H1 (cell line): ENCODE measurements at regions not wholly inside any gene's neighbourhood (a gene's known extent, or its start where the extent isn't known, plus 50 kb on each side); places are given as distances from the start of the nearest gene placed in this dataset.

ENCODE experiments used
- CTCF ChIA-PET: fragments of 300-600 bp; sonication (Branson Sonifier 250); formaldehyde crosslinking; loops from one replicate; lab custom pipeline; 2021; ENCODE audit not compliant: partially characterized antibody; lab: Charles Lee
- POLR2A ChIA-PET: fragments of 300-600 bp; sonication (Branson Sonifier 250); formaldehyde crosslinking; loops from one replicate; lab custom pipeline; 2021; ENCODE audit warnings: inconsistent platforms; ENCODE audit not compliant: partially characterized antibody; lab: Charles Lee
- DNase-seq, 2 experiments: peaks; one replicate each; pipeline versions ENCODE4 v3.0.0 to v3.0.0-alpha.2; 2010 to 2022; ENCODE audit warnings: low spot score in 2 of 2, low read depth in 1 of 2, mixed read lengths in 1 of 2
- FAIRE-seq: peaks from 2 replicates; lab custom pipeline; 2011; peaks lifted over from hg19 to GRCh38; lab: Jason Lieb, UNC
- H2AFZ ChIP-seq: 2 replicates; pipeline ENCODE4 v1.8.1; 2012; ENCODE audit warnings: low read length, inconsistent platforms
- H2AK5ac ChIP-seq: 2 replicates; pipeline ENCODE4 v1.6.1; 2013; ENCODE audit warnings: low read depth, low read length
- H2BK120ac ChIP-seq: replicated peaks from 2 replicates; pipeline ENCODE3; 2013; ENCODE audit warnings: low read depth, low read length, inconsistent platforms
- H2BK12ac ChIP-seq: 2 replicates; pipeline ENCODE4 v1.6.1; 2013; ENCODE audit warnings: low read depth, low read length
- H2BK15ac ChIP-seq: 2 replicates; pipeline ENCODE4 v1.6.1; 2013; ENCODE audit warnings: low read length
- H2BK20ac ChIP-seq: 2 replicates; pipeline ENCODE4 v1.6.1; 2013; ENCODE audit warnings: low read length
- H2BK5ac ChIP-seq: 2 replicates; pipeline ENCODE4 v1.6.1; 2013; ENCODE audit warnings: low read depth, low read length
- H3K14ac ChIP-seq: 2 replicates; pipeline ENCODE4 v1.6.1; 2013; ENCODE audit warnings: inconsistent platforms; ENCODE audit not compliant: insufficient read length
- H3K18ac ChIP-seq: 2 replicates; pipeline ENCODE4 v1.6.1; 2013; ENCODE audit warnings: low read length; ENCODE audit errors: extremely low read depth
- H3K23ac ChIP-seq: 2 replicates; pipeline ENCODE4 v1.6.1; 2013; ENCODE audit warnings: inconsistent platforms; ENCODE audit not compliant: insufficient read length
- H3K23me2 ChIP-seq: 2 replicates; pipeline ENCODE4 v1.6.1; 2013; ENCODE audit warnings: low read depth, low read length
- H3K27ac ChIP-seq: 2 replicates; pipeline ENCODE4 v1.6.1; 2011; ENCODE audit warnings: low read depth, low read length, inconsistent platforms
- H3K27me3 ChIP-seq, 4 experiments: replicated peaks in 1 of 4; 1 replicate in 1 of 4; 2 replicates in 3 of 4; pipeline versions ENCODE4 v1.6.1 to v1.8.1; 2011 to 2013; ENCODE audit warnings: low read length in 3 of 4, mild to moderate bottlenecking in 3 of 4, inconsistent platforms in 2 of 4, mixed read lengths in 2 of 4, moderate library complexity in 1 of 4; ENCODE audit not compliant: control insufficient read depth in 3 of 4, insufficient read depth in 3 of 4; ENCODE audit errors: extremely low read depth in 1 of 4
- H3K36me3 ChIP-seq, 4 experiments: 2 replicates each; pipeline versions ENCODE4 v1.6.1 to v1.8.1; 2011 to 2013; ENCODE audit warnings: mild to moderate bottlenecking in 4 of 4, low read length in 3 of 4, moderate library complexity in 2 of 4, control low read depth in 1 of 4, inconsistent platforms in 1 of 4; ENCODE audit not compliant: insufficient read depth in 4 of 4, control insufficient read depth in 2 of 4
- H3K4ac ChIP-seq: replicated peaks from 2 replicates; pipeline ENCODE3; 2013; ENCODE audit warnings: low read length, low read depth, mixed read lengths, inconsistent platforms; ENCODE audit not compliant: insufficient read length
- H3K4me1 ChIP-seq, 4 experiments: replicated peaks in 1 of 4; 1 replicate in 1 of 4; 2 replicates in 3 of 4; pipeline versions ENCODE4 v1.6.1 to v1.8.1; 2011 to 2013; ENCODE audit warnings: low read length in 3 of 4, inconsistent platforms in 2 of 4, mixed read lengths in 1 of 4; ENCODE audit not compliant: insufficient read depth in 4 of 4, control insufficient read depth in 3 of 4
- H3K4me2 ChIP-seq, 2 experiments: 2 replicates each; pipeline versions ENCODE4 v1.6.1 to v1.8.1; 2011 to 2013; ENCODE audit warnings: low read depth in 2 of 2, low read length in 2 of 2, control low read depth in 1 of 2, inconsistent platforms in 1 of 2, mild to moderate bottlenecking in 1 of 2; ENCODE audit not compliant: insufficient read depth in 1 of 2
- H3K4me3 ChIP-seq, 4 experiments: fragments of 200-600, 300-600 bp in 1 of 4; sonication (generic), shearing (Covaris generic), sonication (Bioruptor Twin) in 1 of 4; 2 replicates each; pipeline versions ENCODE4 v1.5.1 to v1.8.1; 2011 to 2016; ENCODE audit warnings: low read length in 4 of 4, low read depth in 3 of 4, control low read depth in 2 of 4, inconsistent platforms in 2 of 4, mild to moderate bottlenecking in 2 of 4, mixed read lengths in 1 of 4, moderate library complexity in 1 of 4; ENCODE audit not compliant: insufficient read depth in 2 of 4; ENCODE audit errors: extremely low read depth in 1 of 4
- H3K56ac ChIP-seq: replicated peaks from 2 replicates; pipeline ENCODE3; 2013; ENCODE audit warnings: low read depth, mild to moderate bottlenecking, mixed read lengths, low read length, inconsistent platforms; ENCODE audit not compliant: insufficient read length
- H3K79me1 ChIP-seq: 2 replicates; pipeline ENCODE4 v1.6.1; 2013; ENCODE audit warnings: low read depth, low read length, control low read depth
- H3K79me2 ChIP-seq, 2 experiments: 2 replicates each; pipeline versions ENCODE4 v1.6.1 to v1.8.1; 2012 to 2013; ENCODE audit warnings: low read length in 2 of 2, mild to moderate bottlenecking in 2 of 2, inconsistent platforms in 1 of 2; ENCODE audit not compliant: insufficient read depth in 2 of 2, control insufficient read depth in 1 of 2
- H3K9ac ChIP-seq, 4 experiments: replicated peaks in 1 of 4; 1 replicate in 1 of 4; 2 replicates in 3 of 4; pipeline versions ENCODE4 v1.6.1 to v1.8.1; 2011 to 2013; ENCODE audit warnings: low read depth in 3 of 4, low read length in 3 of 4, control low read depth in 2 of 4, mild to moderate bottlenecking in 2 of 4, moderate library complexity in 2 of 4, inconsistent platforms in 1 of 4; ENCODE audit errors: extremely low read depth in 1 of 4
- H3K9me3 ChIP-seq, 2 experiments: 2 replicates each; pipeline versions ENCODE4 v1.6.1 to v1.8.1; 2012 to 2013; ENCODE audit warnings: mild to moderate bottlenecking in 2 of 2, moderate library complexity in 2 of 2, control low read depth in 1 of 2, inconsistent platforms in 1 of 2, low read depth in 1 of 2, low read length in 1 of 2, mixed read lengths in 1 of 2; ENCODE audit not compliant: insufficient read depth in 2 of 2
- H4K20me1 ChIP-seq, 2 experiments: replicated peaks in 1 of 2; 2 replicates each; pipeline versions ENCODE3 to v1.8.1; 2011 to 2013; ENCODE audit warnings: inconsistent platforms in 2 of 2, low read length in 2 of 2, mild to moderate bottlenecking in 1 of 2; ENCODE audit not compliant: insufficient read depth in 2 of 2, control insufficient read depth in 1 of 2
- H4K5ac ChIP-seq: 2 replicates; pipeline ENCODE4 v1.6.1; 2013; ENCODE audit warnings: low read length, low read depth, mixed read lengths, inconsistent platforms; ENCODE audit not compliant: insufficient read length
- H4K8ac ChIP-seq: 2 replicates; pipeline ENCODE4 v1.8.0; 2013; ENCODE audit warnings: mild to moderate bottlenecking, moderate library complexity, low read length, inconsistent platforms; ENCODE audit not compliant: insufficient read depth; ENCODE audit errors: extremely low read depth
- H4K91ac ChIP-seq: replicated peaks from 2 replicates; pipeline ENCODE3; 2013; ENCODE audit warnings: low read length, mixed read lengths, inconsistent platforms; ENCODE audit not compliant: insufficient read length
- ASH2L ChIP-seq: fragments of 200-600, 300-600 bp; sonication (generic); IDR thresholded peaks from one replicate; pipeline ENCODE4 v1.7.1; 2017; ENCODE audit warnings: low read length
- CREB1 ChIP-seq: IDR thresholded peaks from 2 replicates; pipeline ENCODE4 v1.6.1; 2012; ENCODE audit warnings: inconsistent platforms
- EGR1 ChIP-seq: IDR thresholded peaks from 2 replicates; pipeline ENCODE4 v1.6.1; 2011; ENCODE audit warnings: low read depth, low read length, borderline replicate concordance
- EP300 ChIP-seq, 2 experiments: IDR thresholded peaks; 1 replicate in 1 of 2; 2 replicates in 1 of 2; pipeline ENCODE4 v1.6.1; 2011 to 2012; ENCODE audit warnings: low read depth in 2 of 2, low read length in 2 of 2, mild to moderate bottlenecking in 2 of 2, borderline replicate concordance in 1 of 2, inconsistent platforms in 1 of 2, moderate library complexity in 1 of 2
- JUN ChIP-seq: IDR thresholded peaks from 2 replicates; pipeline ENCODE4 v1.6.1; 2011; ENCODE audit warnings: low read depth, mild to moderate bottlenecking, improper control_type of control experiment, low read length
- JUND ChIP-seq: IDR thresholded peaks from 2 replicates; pipeline ENCODE4 v1.6.1; 2011; ENCODE audit warnings: mild to moderate bottlenecking, improper control_type of control experiment, low read length
- KDM4A ChIP-seq: IDR thresholded peaks from one replicate; pipeline ENCODE4 v1.7.1; 2012; ENCODE audit warnings: low read depth, mild to moderate bottlenecking, moderate library complexity, low read length, inconsistent platforms; ENCODE audit not compliant: severe bottlenecking
- KDM5A ChIP-seq: fragments of 200-600 bp; IDR thresholded peaks from 2 replicates; pipeline ENCODE4 v1.7.1; 2012; ENCODE audit warnings: mild to moderate bottlenecking, low read length, inconsistent platforms, mixed read lengths
- POLR2AphosphoS5 ChIP-seq: IDR thresholded peaks from 2 replicates; pipeline ENCODE4 v1.6.1; 2011; ENCODE audit warnings: low read depth, low read length
- POU5F1 ChIP-seq: IDR thresholded peaks from 2 replicates; pipeline ENCODE4 v1.6.1; 2011; ENCODE audit warnings: low read depth, mild to moderate bottlenecking, low read length, moderate library complexity
- RXRA ChIP-seq: IDR thresholded peaks from 2 replicates; pipeline ENCODE4 v1.6.1; 2011; ENCODE audit warnings: low read depth, mild to moderate bottlenecking, low read length, moderate library complexity; ENCODE audit not compliant: insufficient read depth
- SIX5 ChIP-seq: IDR thresholded peaks from 2 replicates; pipeline ENCODE4 v1.6.1; 2011; ENCODE audit warnings: mild to moderate bottlenecking, low read depth, low read length
- YY1 ChIP-seq: IDR thresholded peaks from 2 replicates; pipeline ENCODE4 v1.6.1; 2011; ENCODE audit warnings: low read depth, mild to moderate bottlenecking, low read length
- WGBS, 2 experiments: shearing (Covaris generic) in 1 of 2; methylation state at CpG; one replicate each; pipeline versions ENCODE4 v1.1.6 to v1.1.7; 2013 to 2015; ENCODE audit warnings: low lambda C conversion rate in 2 of 2, mixed read lengths in 2 of 2, inconsistent platforms in 1 of 2, low coverage in 1 of 2, missing lambda C conversion rate in 1 of 2; ENCODE audit not compliant: insufficient replicate concordance in 2 of 2, insufficient coverage in 1 of 2, insufficient read length in 1 of 2; ENCODE audit errors: extremely low coverage in 1 of 2, missing lambda C conversion rate in 1 of 2; 5-methylcytosine and 5-hydroxymethylcytosine counted together
- TF ChIP-seq, protein P1 (sequence below), 3 experiments: IDR thresholded peaks; 1 replicate in 2 of 3; 2 replicates in 1 of 3; pipeline versions ENCODE4 v1.5.1 to v1.6.1; 2011; ENCODE audit warnings: low read length in 3 of 3, mild to moderate bottlenecking in 3 of 3, inconsistent platforms in 2 of 3, low read depth in 1 of 3, moderate library complexity in 1 of 3; ENCODE audit not compliant: insufficient read depth in 1 of 3; ENCODE audit errors: control extremely low read depth in 1 of 3

DNA sequence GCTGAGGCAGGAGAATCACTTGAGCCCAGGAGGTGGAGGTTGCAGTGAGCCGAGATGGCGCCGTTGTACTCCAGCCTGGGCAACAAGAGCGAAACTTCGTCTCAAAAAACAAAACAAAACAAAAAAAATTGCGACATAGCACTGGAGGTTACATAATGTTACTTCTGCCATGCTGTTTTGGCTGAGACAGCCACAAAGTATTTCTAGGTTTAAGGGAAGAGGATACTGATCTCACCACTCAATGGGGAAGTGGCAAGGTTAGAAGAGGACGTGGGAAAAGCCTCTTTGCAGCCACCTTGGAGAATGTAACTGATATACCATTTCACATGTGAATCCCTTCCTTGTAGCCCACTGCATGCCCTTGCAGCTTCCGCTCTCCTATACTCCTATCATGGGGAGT lies 131.2 kb upstream of the NLRP1 start:
- no peak for FAIRE-seq
- H3K23me2 ChIP-seq = no peaks in the 10 kb centered on the region
- no peak overlapping the region for H3K4ac ChIP-seq
- H3K36me3 ChIP-seq = no peaks in the 10 kb centered on the region
- H3K18ac ChIP-seq = no peak overlapping the region
- H3K23ac ChIP-seq = no peak overlapping the region
- H3K4me1 ChIP-seq = no peaks in the 10 kb centered on the region
- H3K79me2 ChIP-seq = no peaks in the 10 kb centered on the region
- H2AFZ ChIP-seq = no peak overlapping the region
- H3K9me3 ChIP-seq = no peaks in the 10 kb centered on the region
- ChIA-PET POLR2A (no interaction called here), CTCF (interaction anchor here (3.0 kb wide), 1 partner anchor 10 kb away, joined by 14 read pairs; no protein-coding TSS in a partner anchor)
- H2BK120ac ChIP-seq = no peak overlapping the region
- no peak overlapping the region for H4K91ac ChIP-seq
- H3K56ac ChIP-seq = no peak overlapping the region
- no peak overlapping the region for H3K9ac ChIP-seq
- H3K14ac ChIP-seq = no peak overlapping the region
- no peak overlapping the region for H3K4me2 ChIP-seq
- H2BK5ac ChIP-seq = no peak overlapping the region
- no peaks in the 10 kb centered on the region for H3K27me3 ChIP-seq
- no peak overlapping the region for H3K4me3 ChIP-seq
- no peak overlapping the region for H4K8ac ChIP-seq
- H3K79me1 ChIP-seq = no peaks in the 10 kb centered on the region
- DNase-seq = no peak
- H4K20me1 ChIP-seq = no peaks in the 10 kb centered on the region
- WGBS, 2 experiments = 82% methylated on average over 8 of the region's 8 CpGs; no CpG with 5 or more reads in 1 of the 2 experiments
- no peak overlapping the region for H4K5ac ChIP-seq
- H3K27ac ChIP-seq = no peak overlapping the region
- no peak overlapping the region for H2AK5ac ChIP-seq
- no peak overlapping the region for H2BK20ac ChIP-seq
- H2BK12ac ChIP-seq = no peak overlapping the region
- H2BK15ac ChIP-seq = no peak overlapping the region
- no peak for TF ChIP-seq KDM5A
- no peak for TF ChIP-seq POU5F1
- no peak for TF ChIP-seq POLR2AphosphoS5
- TF ChIP-seq EGR1 = no peak
- no peak for TF ChIP-seq SIX5
- TF ChIP-seq JUND = no peak
- no peak for TF ChIP-seq JUN
- TF ChIP-seq RXRA = no peak
- no peak for TF ChIP-seq CREB1
- no peak for TF ChIP-seq EP300 (IDR thresholded peaks at IDR 0.05; ENCODE audit: borderline replicate concordance in 1 of 2, low read depth in 2 of 2, low read length in 2 of 2)
- TF ChIP-seq YY1 = no peak
- TF ChIP-seq KDM4A = no peak
- TF ChIP-seq, protein P1, sequence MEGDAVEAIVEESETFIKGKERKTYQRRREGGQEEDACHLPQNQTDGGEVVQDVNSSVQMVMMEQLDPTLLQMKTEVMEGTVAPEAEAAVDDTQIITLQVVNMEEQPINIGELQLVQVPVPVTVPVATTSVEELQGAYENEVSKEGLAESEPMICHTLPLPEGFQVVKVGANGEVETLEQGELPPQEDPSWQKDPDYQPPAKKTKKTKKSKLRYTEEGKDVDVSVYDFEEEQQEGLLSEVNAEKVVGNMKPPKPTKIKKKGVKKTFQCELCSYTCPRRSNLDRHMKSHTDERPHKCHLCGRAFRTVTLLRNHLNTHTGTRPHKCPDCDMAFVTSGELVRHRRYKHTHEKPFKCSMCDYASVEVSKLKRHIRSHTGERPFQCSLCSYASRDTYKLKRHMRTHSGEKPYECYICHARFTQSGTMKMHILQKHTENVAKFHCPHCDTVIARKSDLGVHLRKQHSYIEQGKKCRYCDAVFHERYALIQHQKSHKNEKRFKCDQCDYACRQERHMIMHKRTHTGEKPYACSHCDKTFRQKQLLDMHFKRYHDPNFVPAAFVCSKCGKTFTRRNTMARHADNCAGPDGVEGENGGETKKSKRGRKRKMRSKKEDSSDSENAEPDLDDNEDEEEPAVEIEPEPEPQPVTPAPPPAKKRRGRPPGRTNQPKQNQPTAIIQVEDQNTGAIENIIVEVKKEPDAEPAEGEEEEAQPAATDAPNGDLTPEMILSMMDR (IDR thresholded peaks at IDR 0.05; ENCODE audit: control extremely low read depth in 1 of 3, insufficient read depth in 1 of 3, low read depth in 1 of 3, low read length in 3 of 3) = no peak
- no peak for TF ChIP-seq ASH2L
